LoVo (cell line): ENCODE measurements at regions not wholly inside any gene's neighbourhood (a gene's known extent, or its start where the extent isn't known, plus 50 kb on each side); places are given as distances from the start of the nearest gene placed in this dataset.

Experiments
- DNase-seq: peaks from one replicate; pipeline ENCODE4 v3.0.0-alpha.2; 2016; ENCODE audit warnings: low spot score

DNA sequence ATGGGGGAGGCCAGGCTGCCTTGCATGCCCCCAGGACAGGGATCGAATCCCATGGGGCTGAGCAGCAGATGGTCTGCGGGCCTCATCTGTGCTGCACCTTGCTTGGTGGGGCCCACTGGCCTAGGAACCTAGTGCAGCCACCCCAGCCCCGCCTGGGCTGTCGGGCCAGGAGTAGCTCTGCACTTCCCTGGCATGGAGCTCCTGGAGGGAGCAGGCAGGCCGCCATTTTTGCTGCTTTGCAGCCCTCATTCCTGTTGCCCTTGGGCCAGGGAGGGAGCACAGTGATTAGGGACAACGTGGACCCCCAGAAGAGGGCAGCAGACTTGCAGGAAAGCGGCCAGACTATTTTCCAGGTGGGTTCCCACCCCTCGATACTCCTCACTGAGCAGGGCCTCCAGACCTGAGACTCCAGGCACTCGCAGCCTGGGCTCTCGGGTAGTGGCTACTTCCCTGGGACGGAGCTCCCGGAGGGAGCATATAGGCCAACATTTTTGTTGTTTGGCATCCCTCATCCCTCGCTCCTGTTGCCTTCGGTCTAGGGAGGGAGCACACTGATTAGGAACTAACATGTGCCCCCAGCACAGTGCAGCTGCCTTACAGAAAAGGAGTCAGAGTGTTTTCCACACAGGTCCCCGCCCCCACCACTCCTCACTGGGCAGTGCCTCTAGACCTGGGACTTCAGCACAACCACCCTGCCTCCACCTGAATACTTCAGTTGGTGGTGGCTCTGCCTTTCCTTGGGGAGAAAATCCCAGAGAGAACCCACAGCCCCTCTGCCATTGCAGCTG is 99.5 kb downstream of the MAIP1 start:
- DNase-seq = no peak

DNA sequence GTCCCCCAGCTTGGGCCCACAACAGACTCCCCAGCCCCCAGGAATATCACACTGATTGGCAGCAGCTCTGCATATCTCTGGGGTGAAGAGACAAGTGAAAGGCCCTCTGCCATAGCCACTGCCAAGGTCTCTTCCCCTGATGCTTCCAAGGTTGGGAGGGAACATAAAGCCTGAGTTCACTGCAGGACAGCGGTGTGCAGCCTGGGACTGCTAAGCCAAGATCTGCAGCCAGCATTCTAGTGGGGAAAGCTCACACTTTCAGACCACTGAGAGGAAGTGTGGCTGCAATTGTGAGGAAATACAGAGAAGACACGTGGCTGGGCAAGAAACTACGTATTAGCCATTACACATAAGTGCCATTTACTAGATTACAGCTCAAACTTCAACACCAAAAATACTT is 100.7 kb downstream of the MAIP1 start:
- no peak for DNase-seq

DNA sequence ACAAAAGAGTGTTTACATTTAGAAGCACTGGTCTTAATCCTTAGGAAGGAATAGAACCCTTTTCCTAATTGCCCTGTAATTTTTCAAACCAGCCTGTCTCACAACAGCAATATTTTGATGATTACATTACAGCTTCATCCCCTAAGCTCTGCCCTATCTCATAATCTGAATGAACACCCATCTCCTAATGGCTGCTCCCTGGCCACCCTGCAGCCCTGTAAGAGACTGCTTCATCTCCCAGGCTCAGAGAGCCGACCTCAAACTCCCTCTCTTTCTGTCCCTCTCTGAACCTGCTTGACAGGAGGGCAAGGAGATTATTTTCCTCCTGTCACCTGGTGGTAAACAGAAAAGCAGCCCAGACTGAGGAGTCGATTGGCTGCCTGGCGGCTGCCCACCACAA is 107.8 kb downstream of the MAIP1 start:
- no peak for DNase-seq

- DNase-seq = no peak
Measured at GRCh38 chr2:200064879-200065278, 109.5 kb downstream of the MAIP1 start.

- no peak for DNase-seq
Measured at GRCh38 chr2:200065477-200065876, 110.1 kb downstream of the MAIP1 start.

DNA sequence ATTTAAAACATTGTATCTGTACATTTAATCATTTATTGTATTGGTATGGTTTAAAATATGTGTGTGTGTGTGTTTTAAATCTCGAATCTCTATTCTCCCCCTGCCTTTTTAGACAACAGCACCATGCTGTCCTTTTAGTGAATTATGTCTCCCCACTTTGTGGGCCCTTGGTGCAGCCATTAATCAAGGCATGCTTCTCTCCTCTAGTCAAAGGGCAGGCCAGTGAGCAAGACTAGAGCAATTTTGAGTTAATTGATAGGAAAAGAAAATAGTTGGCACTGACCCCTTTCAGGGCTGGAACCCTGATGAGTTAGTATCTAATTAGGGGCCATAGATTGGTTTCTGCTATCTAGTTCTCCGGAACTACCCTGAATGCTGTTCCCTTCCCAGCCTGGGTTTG is 111.0 kb downstream of the MAIP1 start:
- DNase-seq = no peak

GRCh38 chr2:200068642-200069041 is 113.3 kb downstream of the MAIP1 start:
- DNase-seq = no peak

DNA sequence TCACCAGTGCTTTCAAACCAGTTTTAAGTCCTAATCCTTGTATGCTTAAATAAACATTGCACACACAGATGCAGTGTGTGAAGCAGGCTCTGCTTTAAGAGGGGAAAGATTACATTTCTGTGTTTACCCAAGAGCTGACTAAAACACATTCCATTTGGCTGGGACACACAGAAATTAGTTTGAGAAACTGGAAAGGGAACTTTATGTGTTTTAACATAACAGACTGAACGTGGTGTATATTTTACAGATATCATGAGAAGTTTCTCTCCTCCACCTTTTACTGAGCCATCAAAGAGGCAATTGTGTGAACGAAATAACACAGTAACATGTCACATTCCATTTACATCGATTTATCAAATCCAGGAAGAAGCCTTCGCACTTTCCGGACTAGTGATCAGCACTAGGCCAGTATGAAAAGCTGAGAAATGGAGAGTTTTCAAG is 121.8 kb downstream of the MAIP1 start:
- no peak for DNase-seq

GRCh38 chr2:200077838-200078237 is 122.5 kb downstream of the MAIP1 start:
- no peak for DNase-seq

DNA sequence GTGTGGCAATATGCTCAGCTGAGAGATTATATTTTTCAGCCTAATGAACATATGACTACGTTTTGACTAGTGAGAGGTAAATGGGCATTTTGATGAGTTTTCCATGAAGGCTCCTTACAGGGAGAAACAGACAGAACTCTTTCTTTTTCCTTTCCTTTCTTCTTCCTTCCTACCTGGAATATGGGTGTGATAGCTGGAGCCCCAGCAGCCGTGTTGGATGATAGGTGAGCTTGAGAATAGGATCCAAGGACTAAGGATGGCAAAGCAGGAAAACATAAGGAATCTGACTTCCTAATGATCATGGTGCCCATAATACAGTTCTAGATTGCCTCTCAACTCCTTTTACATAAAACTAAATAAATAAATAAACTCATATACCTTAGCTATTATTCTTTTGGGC is 124.0 kb downstream of the MAIP1 start:
- DNase-seq = no peak

DNA sequence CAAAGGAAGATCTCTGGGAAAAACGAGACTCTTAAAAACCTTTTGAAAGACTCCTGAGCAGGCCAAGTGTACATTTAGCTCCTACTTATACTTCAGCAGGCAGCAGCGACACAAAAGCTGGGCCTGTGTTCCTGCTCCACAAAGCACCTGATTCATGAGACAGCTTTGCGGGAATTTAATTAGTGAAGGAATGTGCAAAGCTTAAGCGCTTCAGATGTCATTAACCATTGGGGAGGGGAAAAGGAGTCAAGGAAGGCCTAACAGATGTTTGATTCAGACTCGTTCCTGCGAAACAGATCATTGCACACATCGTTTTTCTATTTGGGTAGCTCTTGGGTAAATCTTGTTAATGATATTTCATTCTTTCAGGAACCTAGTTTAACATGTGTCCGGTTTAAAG is 125.9 kb downstream of the MAIP1 start:
- DNase-seq = no peak

DNA sequence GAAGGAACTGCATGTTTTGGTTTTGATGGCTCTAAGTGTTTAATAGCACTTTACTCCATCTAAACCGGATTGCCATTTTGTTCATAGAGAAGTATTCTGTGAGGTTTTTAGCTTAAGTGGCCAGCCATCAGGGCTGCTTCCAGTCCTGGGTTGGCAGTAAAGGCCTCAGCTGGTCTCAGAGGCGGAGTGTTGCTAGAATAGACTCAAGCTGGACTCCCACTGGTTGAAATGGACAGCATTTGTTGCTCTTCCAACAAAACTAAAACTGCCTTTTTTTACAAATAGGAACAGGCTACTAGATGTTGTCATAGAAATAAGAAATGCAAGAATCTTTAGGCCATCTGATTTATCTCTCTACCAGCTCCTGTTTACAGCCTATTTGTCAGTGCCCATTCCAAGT is 126.4 kb downstream of the MAIP1 start:
- no peak for DNase-seq

- DNase-seq = no peak
Measured at GRCh38 chr2:200084036-200084435, 128.7 kb downstream of the MAIP1 start.

DNA sequence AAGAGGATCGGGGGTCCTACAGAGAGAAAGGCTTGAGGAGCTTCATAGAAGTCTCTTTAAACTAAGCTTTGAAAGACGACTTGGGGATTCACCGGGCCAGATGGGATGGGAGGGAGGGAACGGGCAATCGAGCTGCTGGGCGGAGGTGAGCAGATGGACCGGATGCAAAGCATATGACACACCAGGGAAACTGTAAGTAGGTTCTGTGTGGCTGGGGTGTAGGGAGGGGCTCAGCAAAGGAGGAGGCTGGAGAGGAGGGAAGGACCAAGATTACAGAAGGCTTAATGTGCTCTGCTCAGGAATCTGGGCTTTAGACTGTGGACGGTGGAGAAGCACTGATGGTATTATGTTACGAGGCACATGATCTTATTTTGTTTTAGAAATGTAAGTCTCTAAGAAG is 131.5 kb downstream of the MAIP1 start:
- DNase-seq = no peak

GRCh38 chr2:200087451-200087850 is 132.1 kb downstream of the MAIP1 start:
- no peak for DNase-seq

DNA sequence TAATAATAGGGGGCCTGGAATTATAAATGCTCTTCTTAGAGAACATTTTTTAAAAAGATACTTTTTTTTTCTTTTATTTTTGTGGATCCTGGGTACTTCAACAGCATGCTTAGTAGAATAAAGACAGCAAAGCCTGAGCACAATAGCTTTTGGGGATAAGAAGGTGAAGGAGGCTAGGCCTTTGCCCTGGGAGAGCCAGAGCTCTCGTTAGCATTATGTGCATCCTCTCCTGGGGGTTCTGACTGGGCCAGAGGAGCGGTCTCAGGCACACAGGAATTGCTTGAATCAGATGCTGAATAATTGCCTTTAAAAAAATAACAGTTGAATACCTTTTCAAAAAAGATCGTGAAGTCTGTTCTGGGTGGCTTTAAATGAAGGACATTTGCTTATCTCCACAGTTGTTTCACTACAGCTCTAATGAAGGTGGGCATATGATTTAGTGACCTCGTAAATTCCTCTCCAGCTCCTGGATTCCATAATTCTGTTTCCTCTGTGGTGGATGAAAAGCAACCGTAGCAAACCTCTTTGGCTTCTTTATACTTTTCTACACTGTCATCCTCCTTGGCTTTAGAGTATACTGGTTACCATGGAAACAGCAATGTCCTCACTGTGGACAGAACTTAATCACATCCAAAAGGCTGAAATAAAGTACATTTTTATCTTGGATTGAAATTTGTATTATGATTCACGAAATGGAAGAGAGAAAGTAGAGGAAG is 133.8 kb downstream of the MAIP1 start:
- DNase-seq = no peak

DNA sequence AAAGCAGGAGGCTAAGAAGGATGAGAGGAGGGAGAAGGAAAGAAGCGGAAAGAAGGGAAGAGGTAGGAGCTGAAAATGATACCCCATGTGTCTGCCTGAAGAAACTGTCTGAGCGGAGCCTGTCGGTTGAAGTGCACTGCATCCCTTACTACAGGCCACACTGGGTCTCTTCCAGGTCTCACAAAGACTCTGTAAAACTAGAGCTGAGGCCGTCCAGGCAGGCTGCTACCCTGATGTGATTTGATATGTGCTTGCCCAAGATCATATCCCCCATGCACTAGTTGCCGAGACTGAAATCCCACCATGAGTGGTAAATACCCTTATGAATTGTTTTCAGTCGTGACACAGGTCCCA is 134.4 kb downstream of the MAIP1 start:
- no peak for DNase-seq

GRCh38 chr2:200090683-200091082 is 135.3 kb downstream of the MAIP1 start:
- no peak for DNase-seq

GRCh38 chr2:200091126-200091525 is 135.7 kb downstream of the MAIP1 start:
- no peak for DNase-seq

- no peak for DNase-seq
Measured at GRCh38 chr2:200092235-200092634, 136.9 kb downstream of the MAIP1 start.

GRCh38 chr2:200095436-200095835 is 140.1 kb downstream of the MAIP1 start:
- no peak for DNase-seq

DNA sequence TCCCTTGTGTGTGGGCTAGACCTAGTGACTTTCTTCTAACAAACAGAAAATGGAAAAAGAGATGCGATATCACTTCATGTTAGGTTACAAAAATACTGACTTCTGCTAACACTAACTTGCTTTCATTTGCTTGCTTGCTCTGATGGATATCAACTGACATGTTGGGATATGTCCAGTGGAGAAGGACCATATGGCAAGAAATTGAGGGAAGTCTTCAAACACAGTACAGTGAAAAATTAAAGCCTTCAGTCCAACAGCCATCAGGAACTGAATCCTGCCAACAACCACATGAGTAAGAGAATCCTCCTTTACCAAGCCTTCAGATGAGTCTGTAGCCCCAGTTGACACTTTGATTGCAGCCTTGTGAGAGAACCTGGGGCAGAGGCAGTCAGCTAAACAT is 143.9 kb downstream of the MAIP1 start:
- DNase-seq = no peak

GRCh38 chr2:200100027-200100426 is 144.6 kb downstream of the MAIP1 start:
- no peak for DNase-seq

DNA sequence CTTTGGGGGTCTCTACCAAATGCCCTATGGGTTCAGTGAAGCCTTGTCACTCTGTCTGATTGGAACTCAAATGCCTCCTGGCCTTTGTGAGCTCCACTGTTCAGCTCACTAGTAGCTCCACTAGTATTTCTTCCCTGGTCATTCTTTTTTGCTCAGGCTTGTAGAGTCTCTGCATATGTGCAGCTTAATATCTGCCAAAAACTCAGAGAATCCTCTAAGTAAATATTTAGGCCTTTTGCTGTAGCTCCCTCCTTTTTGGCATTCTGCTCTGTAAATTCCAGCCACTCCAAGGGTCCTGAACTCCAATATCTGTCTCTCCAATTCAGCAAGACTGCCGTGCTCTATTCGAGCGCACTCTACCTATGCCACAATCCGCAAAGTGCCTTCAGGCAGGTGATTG is 146.5 kb downstream of the MAIP1 start:
- no peak for DNase-seq
